Uterus (tissue), 3 donors: ENCODE measurements at regions not wholly inside any gene's neighbourhood (a gene's known extent, or its start where the extent isn't known, plus 50 kb on each side); places are given as distances from the start of the nearest gene placed in this dataset.

ENCODE experiments used
- DNase-seq, 2 donors: peaks; one replicate each; pipeline ENCODE4 v3.0.0-alpha.2; 2019 to 2020
- H3K27ac ChIP-seq, 2 donors: fragments of 200-600 bp; sonication (generic); 1 replicate in 1 of 2; 2 replicates in 1 of 2; pipeline ENCODE4 v1.5.1; 2016 to 2018
- H3K27me3 ChIP-seq, 2 donors: fragments of 200-600 bp; sonication (generic); one replicate each; pipeline ENCODE4 v1.5.1; 2018 to 2019; ENCODE audit warnings: control low read depth in 1 of 2
- H3K36me3 ChIP-seq, 2 donors: fragments of 200-600 bp; sonication (generic); one replicate each; pipeline ENCODE4 v1.5.1; 2019; ENCODE audit warnings: control low read depth in 1 of 2
- H3K4me1 ChIP-seq, 2 donors: fragments of 200-600 bp; sonication (generic); one replicate each; pipeline ENCODE4 v1.5.1; 2018 to 2019; ENCODE audit warnings: control low read depth in 1 of 2
- H3K4me3 ChIP-seq, 2 donors: fragments of 200-600 bp; sonication (generic); 1 replicate in 1 of 2; 2 replicates in 1 of 2; pipeline ENCODE4 v1.5.1; 2018 to 2019; ENCODE audit warnings: mild to moderate bottlenecking in 1 of 2
- H3K9me3 ChIP-seq, 2 donors: fragments of 200-600 bp; sonication (generic); one replicate each; pipeline ENCODE4 v1.5.1; 2019; ENCODE audit warnings: control low read depth in 1 of 2
- CTCF ChIP-seq, 4 experiments: fragments of 200-600 bp in 2 of 4; fragments of 450-650 bp in 2 of 4; sonication (generic) in 2 of 4; IDR thresholded peaks; one replicate each; pipeline ENCODE4 v1.5.1; 2016 to 2019; ENCODE audit warnings: antibody characterized with exemption in 4 of 4, mild to moderate bottlenecking in 2 of 4, moderate library complexity in 1 of 4
- POLR2A ChIP-seq, 2 donors: fragments of 450-650 bp; IDR thresholded peaks; one replicate each; pipeline ENCODE4 v1.6.1; 2016; ENCODE audit warnings: antibody characterized with exemption in 2 of 2, mild to moderate bottlenecking in 1 of 2, moderate library complexity in 1 of 2
- intact Hi-C: fragments of 100-400 bp; cut with DNase I; formaldehyde crosslinking; loops from one replicate; pipeline ENCODE4 v1.15.1; 2023; ENCODE audit warnings: low total_unique reads
- donor health status: DM: yes; HTN: yes; CAD: no.

- H3K36me3 ChIP-seq = no peaks in the 10 kb centered on the region
- H3K4me1 ChIP-seq = no peaks in the 10 kb centered on the region
- intact Hi-C loops = no loop called here
- TF ChIP-seq CTCF (IDR thresholded peaks at IDR 0.05) = no peak
- TF ChIP-seq POLR2A (IDR thresholded peaks at IDR 0.05) = no peak
- H3K27ac ChIP-seq = no peak overlapping the region
- no peak overlapping the region for H3K4me3 ChIP-seq
- no peaks in the 10 kb centered on the region for H3K27me3 ChIP-seq
- no peak for DNase-seq
- H3K9me3 ChIP-seq = no peaks in the 10 kb centered on the region
Observed at GRCh38 chr20:23166563-23166962, 80.4 kb upstream of the CD93 start.

DNA sequence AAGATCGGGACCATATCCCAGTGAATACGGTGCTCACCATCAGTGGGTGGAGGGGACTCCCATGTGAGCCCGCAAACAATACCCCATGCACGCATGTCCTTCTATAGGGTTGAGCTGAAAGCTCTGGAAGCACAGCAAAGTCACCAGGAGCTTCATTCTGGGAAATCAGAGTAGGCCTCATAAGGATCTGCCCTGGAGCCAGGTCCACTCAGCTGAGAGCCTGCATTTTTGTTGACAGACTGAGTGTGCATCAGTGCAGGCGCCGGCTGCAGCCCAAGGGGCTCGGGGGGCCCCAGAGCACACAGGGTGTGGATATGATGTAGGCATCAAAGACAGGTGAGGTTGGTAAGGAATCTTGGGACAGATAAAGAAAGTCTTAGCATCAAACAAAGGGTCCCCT, 79.8 kb upstream of the CD93 start:
- no peaks in the 10 kb centered on the region for H3K4me1 ChIP-seq
- TF ChIP-seq CTCF (IDR thresholded peaks at IDR 0.05) (no peak), POLR2A (IDR thresholded peaks at IDR 0.05) (no peak)
- H3K4me3 ChIP-seq = no peak overlapping the region
- intact Hi-C loops = no loop called here
- no peaks in the 10 kb centered on the region for H3K36me3 ChIP-seq
- H3K9me3 ChIP-seq = no peaks in the 10 kb centered on the region
- no peak overlapping the region for H3K27ac ChIP-seq
- H3K27me3 ChIP-seq = no peaks in the 10 kb centered on the region
- no peak for DNase-seq

- intact Hi-C loops = no loop called here
- no peak overlapping the region for H3K4me3 ChIP-seq
- H3K27me3 ChIP-seq = no peaks in the 10 kb centered on the region
- H3K4me1 ChIP-seq = no peaks in the 10 kb centered on the region
- no peak overlapping the region for H3K27ac ChIP-seq
- TF ChIP-seq POLR2A (IDR thresholded peaks at IDR 0.05) (no peak), CTCF (IDR thresholded peaks at IDR 0.05) (no peak)
- H3K9me3 ChIP-seq = no peaks in the 10 kb centered on the region
- no peak for DNase-seq
- H3K36me3 ChIP-seq = no peaks in the 10 kb centered on the region
Observed at GRCh38 chr20:23165307-23165750, 79.2 kb upstream of the CD93 start.

GRCh38 chr20:23164176-23164601, 78.1 kb upstream of the CD93 start:
- no peaks in the 10 kb centered on the region for H3K27me3 ChIP-seq
- H3K4me3 ChIP-seq = no peak overlapping the region
- H3K4me1 ChIP-seq = no peaks in the 10 kb centered on the region
- no peaks in the 10 kb centered on the region for H3K36me3 ChIP-seq
- DNase-seq = peak in 1 of 2 donors; percentile 22
- intact Hi-C loops = no loop called here
- no peak overlapping the region for H3K27ac ChIP-seq
- TF ChIP-seq POLR2A (IDR thresholded peaks at IDR 0.05) (no peak), CTCF (IDR thresholded peaks at IDR 0.05) (no peak)
- no peaks in the 10 kb centered on the region for H3K9me3 ChIP-seq

DNA sequence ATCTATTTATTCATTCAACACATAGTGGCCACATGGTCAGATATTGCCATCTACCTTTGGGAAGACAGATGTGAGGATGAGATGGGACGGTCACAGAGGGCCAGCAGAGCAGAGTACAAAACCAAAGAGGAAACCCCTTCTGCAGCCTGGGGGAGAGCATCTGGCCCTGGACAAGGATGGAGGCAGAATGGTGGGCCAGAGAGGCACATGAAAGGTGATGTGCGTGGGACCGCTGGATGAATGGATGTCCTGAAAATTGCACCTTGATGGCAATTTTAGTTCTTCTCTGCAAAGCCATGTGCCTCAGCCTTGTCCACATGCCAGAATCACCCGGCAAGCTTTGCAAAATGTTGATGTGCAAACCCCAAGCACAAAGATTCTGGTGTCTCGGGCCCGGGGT, 77.4 kb upstream of the CD93 start:
- no peak overlapping the region for H3K27ac ChIP-seq
- no peak for DNase-seq
- no peaks in the 10 kb centered on the region for H3K4me1 ChIP-seq
- H3K9me3 ChIP-seq = no peaks in the 10 kb centered on the region
- intact Hi-C loops = no loop called here
- H3K36me3 ChIP-seq = no peaks in the 10 kb centered on the region
- no peaks in the 10 kb centered on the region for H3K27me3 ChIP-seq
- H3K4me3 ChIP-seq = no peak overlapping the region
- TF ChIP-seq POLR2A (IDR thresholded peaks at IDR 0.05) (no peak), CTCF (IDR thresholded peaks at IDR 0.05) (no peak)
